ENCODE measurements at regions not wholly inside any gene's neighbourhood (a gene's known extent, or its start where the extent isn't known, plus 50 kb on each side); places are given as distances from the start of the nearest gene placed in this dataset.

DNA sequence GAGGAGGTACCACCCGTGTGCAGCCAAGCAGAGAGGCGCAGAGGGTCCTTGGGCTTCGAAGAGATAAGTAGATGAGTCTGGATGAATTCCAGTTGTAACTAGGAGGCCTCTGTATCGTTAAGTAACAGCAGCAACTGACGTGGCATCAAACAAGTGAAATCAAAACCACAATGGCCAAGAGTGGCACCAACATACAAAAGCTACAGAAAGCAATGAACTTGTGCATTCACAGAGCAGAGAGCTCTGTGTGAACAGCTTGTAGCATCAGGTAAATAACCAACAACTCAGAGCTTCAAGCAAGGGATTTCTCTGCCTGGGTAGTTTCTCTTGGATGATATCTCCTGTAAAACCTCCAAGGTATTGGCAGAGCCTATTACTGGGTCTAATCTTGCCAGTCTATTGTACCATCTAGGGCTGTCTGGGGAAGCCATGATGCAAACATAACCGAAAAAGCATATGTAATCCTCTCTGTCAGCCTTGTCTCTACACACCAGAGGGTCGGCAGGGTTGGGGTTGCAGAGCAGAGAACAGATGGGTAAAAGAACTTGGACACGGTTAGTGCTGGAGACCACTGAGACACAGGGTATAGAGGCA, 83.1 kb upstream of the USP47 start:
- Histone ChIP-seq H3K4me1 (ENCODE audit: control insufficient read depth in 3 of 3, insufficient read depth in 3 of 3, low read length in 3 of 3) (no peaks in the 10 kb centered on the region), H3K9me3 (ENCODE audit: control insufficient read depth in 3 of 3, low read length in 3 of 3) (no peaks in the 10 kb centered on the region), H3K9ac (ENCODE audit: low read depth in 1 of 3, low read length in 3 of 3) (no peak overlapping the region), H3K36me3 (ENCODE audit: control insufficient read depth in 3 of 3, insufficient read depth in 3 of 3, low read length in 3 of 3) (no peaks in the 10 kb centered on the region), H3K27me3 (ENCODE audit: control insufficient read depth in 3 of 3, insufficient read depth in 3 of 3, low read length in 3 of 3) (peaks cover 0 to 7% (median 0%) of the 10 kb centered on the region in 3 donors), H3K4me3 (ENCODE audit: low read length in 3 of 3) (no peak overlapping the region), H3K27ac (ENCODE audit: low read depth, low read length) (no peak overlapping the region)

DNA sequence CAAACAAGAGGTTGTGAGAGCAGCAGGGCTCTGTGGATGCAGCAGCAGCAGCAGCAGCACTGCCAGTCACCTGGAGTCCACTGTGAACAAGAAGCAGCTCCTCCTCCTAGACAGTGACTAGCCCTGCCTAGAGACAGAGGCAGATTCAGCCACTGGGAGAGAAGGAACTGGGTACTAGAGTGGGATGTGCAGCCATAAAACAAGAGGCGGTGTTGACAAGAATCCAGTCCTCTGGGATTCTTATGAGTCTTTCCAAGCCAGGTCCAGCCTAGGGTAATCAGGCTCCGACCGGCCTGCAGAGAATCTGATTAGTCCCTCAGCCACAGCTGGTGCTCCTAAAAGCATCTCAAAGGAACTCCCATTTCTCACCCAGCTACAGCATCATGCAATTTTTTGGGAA, 83.9 kb upstream of the USP47 start:
- Histone ChIP-seq H3K4me3 (ENCODE audit: low read length in 3 of 3) (no peak overlapping the region), H3K27ac (ENCODE audit: low read depth, low read length) (no peak overlapping the region), H3K9me3 (ENCODE audit: control insufficient read depth in 3 of 3, low read length in 3 of 3) (no peaks in the 10 kb centered on the region), H3K36me3 (ENCODE audit: control insufficient read depth in 3 of 3, insufficient read depth in 3 of 3, low read length in 3 of 3) (no peaks in the 10 kb centered on the region), H3K9ac (ENCODE audit: low read depth in 1 of 3, low read length in 3 of 3) (no peak overlapping the region), H3K27me3 (ENCODE audit: control insufficient read depth in 3 of 3, insufficient read depth in 3 of 3, low read length in 3 of 3) (peaks cover 0 to 9% (median 0%) of the 10 kb centered on the region in 3 donors), H3K4me1 (ENCODE audit: control insufficient read depth in 3 of 3, insufficient read depth in 3 of 3, low read length in 3 of 3) (no peaks in the 10 kb centered on the region)

DNA sequence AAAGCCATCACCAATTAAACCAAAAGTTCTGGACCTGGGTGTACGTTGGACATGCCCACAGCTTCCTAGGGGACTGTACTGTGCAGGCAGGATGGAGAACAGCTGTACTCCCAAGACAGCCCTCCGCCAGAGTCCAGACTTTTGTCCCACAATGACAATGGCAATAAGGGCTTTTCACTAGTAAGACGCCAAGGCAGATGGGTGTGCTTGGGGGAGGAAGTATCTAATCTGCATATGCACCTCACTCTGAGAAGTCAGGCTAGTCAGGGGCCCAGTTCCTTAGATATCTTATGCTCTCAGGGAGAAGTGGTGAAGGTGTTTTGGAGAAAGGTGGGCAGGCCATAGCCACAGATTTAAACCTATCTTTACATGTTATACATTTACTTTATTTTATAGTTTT, 85.1 kb upstream of the USP47 start:
- H3K9ac ChIP-seq (ENCODE audit: low read depth in 1 of 3, low read length in 3 of 3) = no peak overlapping the region

DNA sequence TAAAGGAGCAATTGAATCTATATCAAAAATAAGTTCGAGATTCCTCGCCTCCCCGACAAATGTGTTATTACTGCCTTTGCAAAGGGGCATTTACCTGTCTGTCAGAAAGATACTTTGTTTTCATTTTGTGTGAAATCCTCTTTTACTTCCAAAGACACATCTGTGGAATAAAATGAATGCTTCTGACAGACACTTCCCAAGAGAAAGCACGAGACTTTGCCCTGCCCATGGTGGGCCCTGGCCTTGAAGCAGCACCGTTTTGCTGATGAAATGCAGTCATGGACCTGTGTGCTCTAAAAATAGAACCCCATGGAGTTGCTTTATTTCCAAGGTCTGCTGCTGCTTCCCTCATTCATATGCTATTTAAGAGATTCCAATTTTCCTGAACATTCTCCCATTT, 85.9 kb upstream of the USP47 start:
- Histone ChIP-seq H3K36me3 (ENCODE audit: control insufficient read depth in 3 of 3, insufficient read depth in 3 of 3, low read length in 3 of 3) (no peaks in the 10 kb centered on the region), H3K27me3 (ENCODE audit: control insufficient read depth in 3 of 3, insufficient read depth in 3 of 3, low read length in 3 of 3) (peaks cover 0 to 9% (median 0%) of the 10 kb centered on the region in 3 donors), H3K27ac (ENCODE audit: low read depth, low read length) (no peak overlapping the region), H3K4me1 (ENCODE audit: control insufficient read depth in 3 of 3, insufficient read depth in 3 of 3, low read length in 3 of 3) (no peaks in the 10 kb centered on the region), H3K4me3 (ENCODE audit: low read length in 3 of 3) (no peak overlapping the region), H3K9ac (ENCODE audit: low read depth in 1 of 3, low read length in 3 of 3) (no peak overlapping the region), H3K9me3 (ENCODE audit: control insufficient read depth in 3 of 3, low read length in 3 of 3) (no peaks in the 10 kb centered on the region)

More for the DNA sequence above, 85.1 kb upstream of the USP47 start:
- H3K36me3 ChIP-seq (ENCODE audit: control insufficient read depth in 3 of 3, insufficient read depth in 3 of 3, low read length in 3 of 3) = no peaks in the 10 kb centered on the region
- no peaks in the 10 kb centered on the region for H3K4me1 ChIP-seq (ENCODE audit: control insufficient read depth in 3 of 3, insufficient read depth in 3 of 3, low read length in 3 of 3)
- H3K9me3 ChIP-seq (ENCODE audit: control insufficient read depth in 3 of 3, low read length in 3 of 3) = no peaks in the 10 kb centered on the region
- H3K4me3 ChIP-seq (ENCODE audit: low read length in 3 of 3) = no peak overlapping the region
- peaks cover 0 to 9% (median 0%) of the 10 kb centered on the region in 3 donors for H3K27me3 ChIP-seq (ENCODE audit: control insufficient read depth in 3 of 3, insufficient read depth in 3 of 3, low read length in 3 of 3)
- H3K27ac ChIP-seq (ENCODE audit: low read depth, low read length) = no peak overlapping the region

DNA sequence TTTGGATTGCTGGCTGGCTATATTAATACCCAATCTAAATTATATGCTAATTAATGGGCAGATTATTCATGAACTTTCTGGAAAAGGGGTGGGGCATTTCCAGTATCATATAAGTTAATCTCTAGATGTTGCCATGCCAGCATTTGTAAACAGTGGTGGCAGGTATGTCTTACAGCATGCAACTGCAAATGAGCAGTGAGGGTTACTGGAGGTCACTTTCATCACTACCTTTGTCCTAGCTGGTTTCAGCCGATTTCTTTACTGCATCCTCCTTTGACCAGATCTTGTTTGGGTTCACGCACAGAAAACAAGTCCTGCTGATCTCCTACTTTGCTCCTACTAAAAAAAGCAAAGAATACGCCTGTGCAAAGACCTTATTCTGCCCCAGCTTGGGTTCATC, 89.1 kb upstream of the USP47 start:
- Histone ChIP-seq H3K4me3 (ENCODE audit: low read length in 3 of 3) (no peak overlapping the region), H3K27ac (ENCODE audit: low read depth, low read length) (no peak overlapping the region), H3K36me3 (ENCODE audit: control insufficient read depth in 3 of 3, insufficient read depth in 3 of 3, low read length in 3 of 3) (no peaks in the 10 kb centered on the region), H3K27me3 (ENCODE audit: control insufficient read depth in 3 of 3, insufficient read depth in 3 of 3, low read length in 3 of 3) (peaks cover 0 to 6% (median 0%) of the 10 kb centered on the region in 3 donors), H3K4me1 (ENCODE audit: control insufficient read depth in 3 of 3, insufficient read depth in 3 of 3, low read length in 3 of 3) (no peaks in the 10 kb centered on the region), H3K9ac (ENCODE audit: low read depth in 1 of 3, low read length in 3 of 3) (no peak overlapping the region), H3K9me3 (ENCODE audit: control insufficient read depth in 3 of 3, low read length in 3 of 3) (no peaks in the 10 kb centered on the region)

DNA sequence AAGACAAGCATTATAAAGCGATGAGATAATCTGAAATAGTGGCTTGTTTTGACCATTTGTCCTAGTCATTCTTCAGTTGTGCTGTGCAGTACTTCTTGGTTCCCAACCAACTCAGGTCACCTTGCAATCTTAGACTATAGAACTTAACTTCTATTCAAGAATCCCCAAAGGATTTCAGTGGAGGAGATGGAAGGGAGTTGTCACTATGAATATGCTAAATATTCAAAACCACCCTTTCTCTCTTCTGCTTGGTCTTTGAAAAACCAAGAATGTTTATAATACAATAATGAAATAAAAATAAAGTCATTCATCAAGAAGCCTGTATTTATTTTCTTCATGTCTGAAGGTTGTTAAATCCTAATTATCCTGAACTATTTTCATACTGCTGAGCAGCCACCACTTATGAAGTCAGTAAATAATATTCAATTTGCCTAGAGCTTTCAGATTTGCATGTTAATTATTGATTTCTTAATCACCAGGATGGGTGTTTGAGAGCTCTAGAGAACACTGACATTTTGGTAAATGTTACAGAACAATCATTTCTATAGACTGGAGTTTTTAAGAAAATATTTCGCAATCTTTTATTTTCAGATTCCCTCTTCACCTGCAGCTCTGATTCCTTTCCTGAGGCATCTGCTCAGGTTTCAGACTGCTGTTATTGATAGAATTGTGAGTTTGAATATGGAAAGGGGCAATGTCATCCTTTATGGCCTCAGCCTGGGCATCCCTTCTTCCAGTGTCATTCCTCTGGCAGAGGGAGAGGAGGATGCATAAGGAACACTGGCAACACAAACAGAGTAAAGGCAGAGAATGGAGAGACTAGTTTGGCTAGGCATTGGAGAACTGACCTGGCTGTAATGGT, 91.5 kb upstream of the USP47 start:
- no peaks in the 10 kb centered on the region for H3K36me3 ChIP-seq (ENCODE audit: control insufficient read depth in 3 of 3, insufficient read depth in 3 of 3, low read length in 3 of 3)
- no peaks in the 10 kb centered on the region for H3K4me1 ChIP-seq (ENCODE audit: control insufficient read depth in 3 of 3, insufficient read depth in 3 of 3, low read length in 3 of 3)
- H3K27me3 ChIP-seq (ENCODE audit: control insufficient read depth in 3 of 3, insufficient read depth in 3 of 3, low read length in 3 of 3) = peaks cover 0 to 6% (median 0%) of the 10 kb centered on the region in 3 donors
- no peak overlapping the region for H3K9ac ChIP-seq (ENCODE audit: low read depth in 1 of 3, low read length in 3 of 3)
- H3K27ac ChIP-seq (ENCODE audit: low read depth, low read length) = no peak overlapping the region
- H3K9me3 ChIP-seq (ENCODE audit: control insufficient read depth in 3 of 3, low read length in 3 of 3) = no peaks in the 10 kb centered on the region
- H3K4me3 ChIP-seq (ENCODE audit: low read length in 3 of 3) = no peak overlapping the region

DNA sequence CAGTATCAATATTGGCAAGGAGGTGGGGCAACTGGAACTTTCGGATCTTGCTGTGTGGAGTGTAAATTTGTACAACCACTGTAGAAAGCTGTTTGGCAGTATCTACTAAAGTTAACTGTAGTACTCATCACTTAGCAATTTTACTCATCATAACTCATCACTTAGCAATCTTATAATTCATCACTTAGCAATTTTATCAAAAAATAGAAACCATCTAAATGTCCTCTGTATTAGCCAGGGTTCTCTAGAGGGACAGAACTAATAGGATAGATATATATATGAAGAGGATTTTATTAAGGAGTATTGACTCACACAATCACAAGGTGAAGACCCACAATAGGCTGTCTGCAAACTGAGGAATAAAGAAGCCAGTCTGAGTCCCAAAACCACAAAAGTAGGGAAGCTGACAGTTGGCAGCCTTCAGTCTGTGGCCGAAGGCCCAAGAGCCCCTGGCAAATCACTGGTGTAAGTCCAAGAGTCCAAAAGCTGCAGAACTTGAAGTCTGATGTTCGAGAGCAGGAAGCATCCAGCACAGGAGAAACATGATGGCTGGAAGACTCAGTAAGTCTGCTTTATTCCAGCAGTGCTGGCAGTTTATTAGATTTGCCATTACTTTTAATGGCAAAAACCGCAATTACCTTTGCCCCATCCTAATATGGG, 92.9 kb upstream of the USP47 start:
- H3K27ac ChIP-seq (ENCODE audit: low read depth, low read length) = no peak overlapping the region
- no peaks in the 10 kb centered on the region for H3K4me1 ChIP-seq (ENCODE audit: control insufficient read depth in 3 of 3, insufficient read depth in 3 of 3, low read length in 3 of 3)
- H3K27me3 ChIP-seq (ENCODE audit: control insufficient read depth in 3 of 3, insufficient read depth in 3 of 3, low read length in 3 of 3) = peaks cover 0 to 3% (median 0%) of the 10 kb centered on the region in 3 donors
- no peaks in the 10 kb centered on the region for H3K36me3 ChIP-seq (ENCODE audit: control insufficient read depth in 3 of 3, insufficient read depth in 3 of 3, low read length in 3 of 3)
- H3K9me3 ChIP-seq (ENCODE audit: control insufficient read depth in 3 of 3, low read length in 3 of 3) = no peaks in the 10 kb centered on the region
- no peak overlapping the region for H3K4me3 ChIP-seq (ENCODE audit: low read length in 3 of 3)
- no peak overlapping the region for H3K9ac ChIP-seq (ENCODE audit: low read depth in 1 of 3, low read length in 3 of 3)

DNA sequence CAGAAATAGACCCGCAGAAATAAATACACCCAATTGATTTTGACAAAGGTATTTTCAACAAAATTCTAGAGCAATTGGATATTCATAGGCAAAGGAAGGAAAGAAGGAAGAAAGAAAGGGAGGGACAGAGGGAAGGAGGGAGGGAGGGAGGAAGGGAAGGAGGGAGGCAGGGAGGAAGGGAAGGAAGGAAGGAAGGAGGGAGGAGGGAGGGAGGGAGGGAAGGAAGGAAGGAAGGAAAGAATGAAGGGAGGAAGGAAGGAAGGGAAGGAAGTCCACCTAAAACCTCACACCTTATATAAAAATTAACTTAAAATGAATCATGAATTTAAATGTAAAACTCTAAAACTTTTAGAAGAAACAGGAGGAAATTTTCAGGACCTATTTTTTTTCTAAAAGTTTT, 94.2 kb upstream of the USP47 start:
- Histone ChIP-seq H3K4me1 (ENCODE audit: control insufficient read depth in 3 of 3, insufficient read depth in 3 of 3, low read length in 3 of 3) (no peaks in the 10 kb centered on the region), H3K27me3 (ENCODE audit: control insufficient read depth in 3 of 3, insufficient read depth in 3 of 3, low read length in 3 of 3) (no peaks in the 10 kb centered on the region), H3K27ac (ENCODE audit: low read depth, low read length) (no peak overlapping the region), H3K4me3 (ENCODE audit: low read length in 3 of 3) (no peak overlapping the region), H3K9ac (ENCODE audit: low read depth in 1 of 3, low read length in 3 of 3) (no peak overlapping the region), H3K9me3 (ENCODE audit: control insufficient read depth in 3 of 3, low read length in 3 of 3) (no peaks in the 10 kb centered on the region), H3K36me3 (ENCODE audit: control insufficient read depth in 3 of 3, insufficient read depth in 3 of 3, low read length in 3 of 3) (no peaks in the 10 kb centered on the region)

DNA sequence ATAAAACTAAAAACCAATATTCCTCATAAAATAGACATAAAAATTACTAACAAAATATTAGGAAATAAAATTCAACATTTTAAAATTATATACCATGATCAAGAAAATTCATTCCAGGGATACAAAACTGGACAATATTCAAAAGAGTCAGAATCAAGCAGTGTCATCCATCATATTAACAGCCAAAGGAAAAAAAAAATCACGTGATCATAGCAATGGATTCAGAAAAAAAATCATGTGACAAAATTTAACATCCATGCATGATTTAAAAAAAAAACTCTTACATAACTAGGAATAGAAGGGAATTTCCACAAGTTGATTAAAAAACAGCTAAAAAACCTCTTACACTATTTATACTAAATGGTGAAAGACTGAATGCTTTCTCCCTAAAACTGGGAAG, 95.3 kb upstream of the USP47 start:
- Histone ChIP-seq H3K27ac (ENCODE audit: low read depth, low read length) (no peak overlapping the region), H3K27me3 (ENCODE audit: control insufficient read depth in 3 of 3, insufficient read depth in 3 of 3, low read length in 3 of 3) (no peaks in the 10 kb centered on the region), H3K4me1 (ENCODE audit: control insufficient read depth in 3 of 3, insufficient read depth in 3 of 3, low read length in 3 of 3) (no peaks in the 10 kb centered on the region), H3K36me3 (ENCODE audit: control insufficient read depth in 3 of 3, insufficient read depth in 3 of 3, low read length in 3 of 3) (no peaks in the 10 kb centered on the region), H3K9ac (ENCODE audit: low read depth in 1 of 3, low read length in 3 of 3) (no peak overlapping the region), H3K9me3 (ENCODE audit: control insufficient read depth in 3 of 3, low read length in 3 of 3) (no peaks in the 10 kb centered on the region), H3K4me3 (ENCODE audit: low read length in 3 of 3) (no peak overlapping the region)

DNA sequence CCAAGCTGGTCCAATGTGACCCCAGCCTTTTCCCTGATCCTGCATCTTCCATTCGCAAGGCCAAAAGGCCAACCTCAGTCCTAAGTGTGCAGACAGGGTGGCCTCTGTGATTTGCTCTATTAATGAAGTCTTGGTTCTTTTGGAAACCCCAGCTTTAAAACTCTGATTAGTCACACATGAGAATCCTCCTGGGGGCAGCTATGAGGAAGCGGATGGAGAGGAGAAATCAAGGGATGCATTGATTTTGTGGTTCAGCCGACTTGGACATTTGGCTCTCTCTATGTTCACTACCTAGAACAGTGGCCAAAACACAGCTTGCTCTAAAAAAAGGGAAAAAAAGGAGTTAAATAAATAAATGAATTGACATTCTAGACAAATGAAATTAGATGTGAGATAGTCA, 98.6 kb upstream of the USP47 start:
- H3K27me3 ChIP-seq (ENCODE audit: control insufficient read depth in 3 of 3, insufficient read depth in 3 of 3, low read length in 3 of 3) = no peaks in the 10 kb centered on the region
- H3K9ac ChIP-seq (ENCODE audit: low read depth in 1 of 3, low read length in 3 of 3) = no peak overlapping the region
- H3K36me3 ChIP-seq (ENCODE audit: control insufficient read depth in 3 of 3, insufficient read depth in 3 of 3, low read length in 3 of 3) = no peaks in the 10 kb centered on the region
- no peaks in the 10 kb centered on the region for H3K4me1 ChIP-seq (ENCODE audit: control insufficient read depth in 3 of 3, insufficient read depth in 3 of 3, low read length in 3 of 3)
- H3K27ac ChIP-seq (ENCODE audit: low read depth, low read length) = no peak overlapping the region
- H3K4me3 ChIP-seq (ENCODE audit: low read length in 3 of 3) = no peak overlapping the region
- H3K9me3 ChIP-seq (ENCODE audit: control insufficient read depth in 3 of 3, low read length in 3 of 3) = no peaks in the 10 kb centered on the region

Data from skeletal muscle tissue (tissue), 3 donors.